GM12878 (cell line): ENCODE measurements at regions not wholly inside any gene's neighbourhood (a gene's known extent, or its start where the extent isn't known, plus 50 kb on each side); places are given as distances from the start of the nearest gene placed in this dataset.

Experiments used
- ATAC-seq: fragments of 200-7000 bp; cut with Tn5 transposase; 3 replicates; pipeline ENCODE4 v1.9.1; 2020; ENCODE audit warnings: mild to moderate bottlenecking, moderate library complexity
- BruUV-seq: library from RNA; stranded (reverse); fragments of 400-500 nt; replicated peaks from 2 replicates; lab custom pipeline; 2021; lab: Mats Ljungman, UMichigan
- CTCF ChIA-PET: fragments of 300-600 bp; sonication (Branson Sonifier 250); formaldehyde crosslinking; extraction: SDS; loops from one replicate; lab custom pipeline; 2021; ENCODE audit warnings: inconsistent platforms; lab: Yijun Ruan, JAX
- POLR2A ChIA-PET: fragments of 350-600 bp; formaldehyde crosslinking; extraction: SDS; loops from one replicate; lab custom pipeline; 2021; ENCODE audit warnings: inconsistent platforms; lab: Charles Lee
- RAD21 ChIA-PET: fragments of 300-600 bp; sonication (Branson Sonifier 250); formaldehyde crosslinking; loops from one replicate; lab custom pipeline; 2023; ENCODE audit warnings: antibody characterized with exemption; ENCODE audit not compliant: unreplicated experiment; lab: Charles Lee
- SMC1A ChIA-PET: fragments of 300-600 bp; sonication (Branson Sonifier 250); formaldehyde crosslinking; loops from one replicate; lab custom pipeline; 2023; ENCODE audit not compliant: unreplicated experiment, uncharacterized antibody; lab: Charles Lee
- DNase-seq: peaks from one replicate; pipeline ENCODE4 v3.0.0-alpha.2; 2011; ENCODE audit warnings: low read depth, low spot score
- FAIRE-seq: peaks from 3 replicates; lab custom pipeline; 2011; peaks lifted over from hg19 to GRCh38; lab: Jason Lieb, UNC
- H2AFZ ChIP-seq: 2 replicates; pipeline ENCODE4 v1.6.0; 2011; ENCODE audit warnings: low read depth, low read length, control low read depth; ENCODE audit not compliant: control insufficient read depth
- H3K27ac ChIP-seq: 2 replicates; pipeline ENCODE4 v1.5.1; 2011; ENCODE audit warnings: control low read depth; ENCODE audit not compliant: control insufficient read depth, insufficient read depth
- H3K27me3 ChIP-seq, 2 experiments: replicated peaks in 1 of 2; 2 replicates each; pipeline versions ENCODE4 v1.6.0 to v1.6.1; 2011; ENCODE audit warnings: low read length in 1 of 2; ENCODE audit not compliant: control insufficient read depth in 2 of 2, insufficient read depth in 2 of 2
- H3K36me3 ChIP-seq, 2 experiments: 2 replicates each; pipeline ENCODE4 v1.5.1; 2011; ENCODE audit warnings: low read length in 1 of 2; ENCODE audit not compliant: control insufficient read depth in 2 of 2, insufficient read depth in 2 of 2
- H3K4me1 ChIP-seq: 2 replicates; pipeline ENCODE4 v1.6.1; 2011; ENCODE audit warnings: mild to moderate bottlenecking, low read length, moderate library complexity, mixed read lengths; ENCODE audit not compliant: control insufficient read depth, insufficient read depth
- H3K4me2 ChIP-seq: 2 replicates; pipeline ENCODE4 v1.6.0; 2011; ENCODE audit warnings: control low read depth; ENCODE audit not compliant: control insufficient read depth, insufficient read depth
- H3K4me3 ChIP-seq: fragments of 200-600 bp; sonication (generic); 2 replicates; pipeline ENCODE4 v1.5.1; 2016
- H3K79me2 ChIP-seq: 2 replicates; pipeline ENCODE4 v1.6.0; 2011; ENCODE audit warnings: low read length; ENCODE audit not compliant: control insufficient read depth, insufficient read depth
- H3K9ac ChIP-seq: 2 replicates; pipeline ENCODE4 v1.8.0; 2011; ENCODE audit warnings: low read length, control low read depth, mixed read lengths; ENCODE audit not compliant: control insufficient read depth, insufficient read depth
- H3K9me3 ChIP-seq: replicated peaks from 3 replicates; pipeline ENCODE4 v1.5.1; 2011; ENCODE audit warnings: mild to moderate bottlenecking, low read length; ENCODE audit not compliant: control insufficient read depth, insufficient read depth
- H4K20me1 ChIP-seq: 2 replicates; pipeline ENCODE4 v1.6.0; 2011; ENCODE audit not compliant: control insufficient read depth, insufficient read depth
- ATF3 ChIP-seq: IDR thresholded peaks from 2 replicates; pipeline ENCODE4 v1.6.1; 2011; ENCODE audit warnings: low read depth, mild to moderate bottlenecking, low read length, moderate library complexity, borderline replicate concordance; ENCODE audit errors: extremely low read depth
- BCLAF1 ChIP-seq: fragments of 450-650 bp; IDR thresholded peaks from 2 replicates; pipeline ENCODE4 v1.6.1; 2017; ENCODE audit warnings: antibody characterized with exemption, mild to moderate bottlenecking, moderate library complexity
- CTCF ChIP-seq, 3 experiments: IDR thresholded peaks in 2 of 3; conservative IDR thresholded peaks in 1 of 3; 2 replicates each; pipeline ENCODE4 v1.5.1; 2011; ENCODE audit warnings: low read depth in 3 of 3, low read length in 3 of 3, mild to moderate bottlenecking in 3 of 3, control low read depth in 2 of 3, moderate library complexity in 2 of 3, inconsistent platforms in 1 of 3, mixed read lengths in 1 of 3; ENCODE audit not compliant: control insufficient read depth in 2 of 3, insufficient read depth in 1 of 3; ENCODE audit errors: extremely low read depth in 1 of 3
- EP300 ChIP-seq, 2 experiments: fragments of 150-350 bp in 1 of 2; IDR thresholded peaks; 2 replicates each; pipeline ENCODE4 v1.6.1; 2011 to 2012; ENCODE audit warnings: low read depth in 2 of 2, low read length in 2 of 2, borderline replicate concordance in 1 of 2, improper control_type of control experiment in 1 of 2, inconsistent platforms in 1 of 2; ENCODE audit not compliant: control insufficient read depth in 1 of 2
- FOXM1 ChIP-seq: IDR thresholded peaks from 2 replicates; pipeline ENCODE4 v1.6.1; 2012; ENCODE audit warnings: low read depth, mild to moderate bottlenecking, inconsistent platforms, low read length, moderate library complexity
- IRF3 ChIP-seq: fragments of 450-650 bp; IDR thresholded peaks from 2 replicates; pipeline ENCODE4 v1.6.1; 2014; ENCODE audit warnings: mild to moderate bottlenecking
- NFXL1 ChIP-seq: fragments of 450-650 bp; IDR thresholded peaks from 2 replicates; pipeline ENCODE4 v1.6.1; 2017; ENCODE audit warnings: antibody characterized with exemption, mild to moderate bottlenecking, borderline replicate concordance
- SMARCA5 ChIP-seq: fragments of 450-650 bp; IDR thresholded peaks from 2 replicates; pipeline ENCODE4 v1.6.1; 2017; ENCODE audit warnings: mild to moderate bottlenecking
- SRF ChIP-seq, 2 experiments: IDR thresholded peaks; 2 replicates each; pipeline ENCODE4 v1.6.1; 2011; ENCODE audit warnings: low read depth in 2 of 2, low read length in 2 of 2, mild to moderate bottlenecking in 1 of 2, moderate library complexity in 1 of 2
- SUZ12 ChIP-seq: fragments of 200-600 bp; sonication (generic); IDR thresholded peaks from one replicate; pipeline ENCODE4 v1.6.1; 2018; ENCODE audit warnings: antibody characterized with exemption, mild to moderate bottlenecking; ENCODE audit not compliant: unreplicated experiment
- ZBTB11 ChIP-seq: fragments of 450-650 bp; formaldehyde crosslinking; IDR thresholded peaks from 2 replicates; pipeline ENCODE4 v1.5.0; 2022; ENCODE audit warnings: mild to moderate bottlenecking, missing genetic modification characterization
- WGBS: methylation state at CpG from one replicate; pipeline ENCODE4 v1.1.6; 2016; ENCODE audit warnings: low lambda C conversion rate; ENCODE audit not compliant: insufficient replicate concordance, insufficient coverage; ENCODE audit errors: missing lambda C conversion rate; 5-methylcytosine and 5-hydroxymethylcytosine counted together
- in situ Hi-C: fragments of 300-500 bp; cut with MboI; formaldehyde crosslinking; loops from 9 replicates; pipeline ENCODE4 v1.14.3; 2018; ENCODE audit warnings: mixed read lengths
- intact Hi-C: fragments of 100-400 bp; cut with micrococcal nuclease; formaldehyde crosslinking; loops from one replicate; pipeline ENCODE4 v1.14.2; 2022; ENCODE audit not compliant: unreplicated experiment

GRCh38 chr6:150304429-150304828 is 64.4 kb upstream of the IYD start:
- TF ChIP-seq EP300 (IDR thresholded peaks at IDR 0.05; ENCODE audit: borderline replicate concordance in 1 of 2, control insufficient read depth in 1 of 2, low read depth in 2 of 2, low read length in 2 of 2), result no peak
- no peak for TF ChIP-seq FOXM1
- no peak for TF ChIP-seq SUZ12
- no peak for TF ChIP-seq ZBTB11 (CRISPR knock-in tag)
- TF ChIP-seq BCLAF1, result no peak
- no peak for TF ChIP-seq SMARCA5
- no peak for TF ChIP-seq NFXL1
- TF ChIP-seq CTCF (IDR thresholded peaks at IDR 0.05 in 2 of 3, conservative IDR thresholded peaks at IDR 0.05 in 1 of 3; ENCODE audit: control insufficient read depth in 2 of 3, extremely low read depth in 1 of 3, insufficient read depth in 1 of 3, low read depth in 3 of 3, low read length in 3 of 3), result no peak
- no peak for TF ChIP-seq SRF (IDR thresholded peaks at IDR 0.05; ENCODE audit: low read depth in 2 of 2, low read length in 2 of 2)
- TF ChIP-seq IRF3, result no peak
- no peak for TF ChIP-seq ATF3
- H3K4me3 ChIP-seq, result no peak overlapping the region
- intact Hi-C loops, result no loop called here
- H3K27me3 ChIP-seq, result no peaks in the 10 kb centered on the region; a peak in 1 of 4 replicates
- DNase-seq (no peak), ATAC-seq (no peak), FAIRE-seq (no peak)
- no peaks in the 10 kb centered on the region for H4K20me1 ChIP-seq
- ChIA-PET POLR2A (no interaction called here), CTCF (no interaction called here), SMC1A (no interaction called here), RAD21 (no interaction called here)
- no peak overlapping the region for H2AFZ ChIP-seq
- 4% methylated on average over 3 of the region's 3 CpGs for WGBS
- H3K79me2 ChIP-seq, result no peaks in the 10 kb centered on the region
- no peak overlapping the region for H3K4me2 ChIP-seq
- no peak overlapping the region for H3K27ac ChIP-seq
- BruUV-seq, result no TSS peak
- in situ Hi-C loops, result no loop called here
- no peaks in the 10 kb centered on the region for H3K36me3 ChIP-seq
- H3K9ac ChIP-seq, result no peak overlapping the region
- no peaks in the 10 kb centered on the region for H3K9me3 ChIP-seq
- no peaks in the 10 kb centered on the region for H3K4me1 ChIP-seq
